Natural killer cell treated with Interleukin-12 subunit alpha and Interleukin-12 subunit beta and Interleukin-15 and Interleukin-18, amount 100 ng/mL, for 72 hours (primary cell): ENCODE measurements at regions not wholly inside any gene's neighbourhood (a gene's known extent, or its start where the extent isn't known, plus 50 kb on each side); places are given as distances from the start of the nearest gene placed in this dataset.
"Not testable (repeated sequence)": the region's sequence is repeated elsewhere in the genome, so short reads cannot be mapped to it uniquely, and the experiment has no call there.

ENCODE experiments used
- ATAC-seq, 2 donors: fragments of 150-1000 bp; cut with Tn5 transposase in 1 of 2; sonication (Bioruptor Pico), chemical (Tn5 transposase) in 1 of 2; 2 replicates each; pipeline ENCODE4 v1.10.0; 2021
- DNase-seq: peaks from one replicate; pipeline ENCODE4 v3.0.0; 2022; ENCODE audit warnings: low spot score
- H3K27ac Mint-ChIP-seq, 2 donors: 1 replicate in 1 of 2; 2 replicates in 1 of 2; pipeline ENCODE4 v1.8.0; 2022; ENCODE audit warnings: mixed read lengths in 2 of 2, mild to moderate bottlenecking in 1 of 2, moderate library complexity in 1 of 2
- H3K27me3 Mint-ChIP-seq, 2 donors: 1 replicate in 1 of 2; 2 replicates in 1 of 2; pipeline ENCODE4 v1.8.0; 2022; ENCODE audit warnings: mixed read lengths in 2 of 2
- H3K36me3 Mint-ChIP-seq: one replicate; pipeline ENCODE4 v1.8.0; 2022; ENCODE audit warnings: mixed read lengths
- H3K4me1 Mint-ChIP-seq, 2 donors: 1 replicate in 1 of 2; 2 replicates in 1 of 2; pipeline ENCODE4 v1.8.0; 2022; ENCODE audit warnings: low read depth in 2 of 2, mixed read lengths in 2 of 2, mild to moderate bottlenecking in 1 of 2
- H3K4me3 Mint-ChIP-seq: one replicate; pipeline ENCODE4 v1.8.0; 2022; ENCODE audit warnings: mixed read lengths
- H3K9me3 Mint-ChIP-seq: 2 replicates; pipeline ENCODE4 v1.8.0; 2022; ENCODE audit warnings: mixed read lengths

GRCh38 chr6:57708061-57708460, 390.6 kb downstream of the PRIM2 start:
- not testable (repeated sequence) for H3K9me3 Mint-ChIP-seq, H3K27ac Mint-ChIP-seq, ATAC-seq, H3K27me3 Mint-ChIP-seq, H3K36me3 Mint-ChIP-seq, DNase-seq, H3K4me1 Mint-ChIP-seq, H3K4me3 Mint-ChIP-seq

GRCh38 chr6:57722546-57722945, 405.1 kb downstream of the PRIM2 start:
- not testable (repeated sequence) for H3K27me3 Mint-ChIP-seq, DNase-seq, H3K4me3 Mint-ChIP-seq, H3K4me1 Mint-ChIP-seq, ATAC-seq, H3K27ac Mint-ChIP-seq, H3K36me3 Mint-ChIP-seq, H3K9me3 Mint-ChIP-seq

- not testable (repeated sequence) for H3K27ac Mint-ChIP-seq, ATAC-seq, H3K4me1 Mint-ChIP-seq
Observed at GRCh38 chr6:57723815-57724401, 406.5 kb downstream of the PRIM2 start.

GRCh38 chr6:57729407-57729806, 412.0 kb downstream of the PRIM2 start:
- not testable (repeated sequence) for H3K27ac Mint-ChIP-seq, DNase-seq, ATAC-seq, H3K4me1 Mint-ChIP-seq, H3K27me3 Mint-ChIP-seq, H3K9me3 Mint-ChIP-seq, H3K36me3 Mint-ChIP-seq, H3K4me3 Mint-ChIP-seq

More at GRCh38 chr6:57723815-57724401, 406.5 kb downstream of the PRIM2 start:
- not testable (repeated sequence) for H3K9me3 Mint-ChIP-seq, H3K4me3 Mint-ChIP-seq, H3K36me3 Mint-ChIP-seq, H3K27me3 Mint-ChIP-seq, DNase-seq

- not testable (repeated sequence) for H3K27me3 Mint-ChIP-seq, H3K27ac Mint-ChIP-seq, H3K4me3 Mint-ChIP-seq, DNase-seq, ATAC-seq, H3K4me1 Mint-ChIP-seq, H3K9me3 Mint-ChIP-seq, H3K36me3 Mint-ChIP-seq
Observed at GRCh38 chr6:57730726-57731125, 413.3 kb downstream of the PRIM2 start.

- H3K36me3 Mint-ChIP-seq, H3K27me3 Mint-ChIP-seq, H3K9me3 Mint-ChIP-seq, H3K4me3 Mint-ChIP-seq, DNase-seq, H3K4me1 Mint-ChIP-seq, ATAC-seq, H3K27ac Mint-ChIP-seq: not testable (repeated sequence)
Observed at GRCh38 chr6:57747716-57748115, 430.3 kb downstream of the PRIM2 start.

GRCh38 chr6:57759850-57760249, 442.4 kb downstream of the PRIM2 start:
- not testable (repeated sequence) for H3K4me1 Mint-ChIP-seq, H3K9me3 Mint-ChIP-seq, ATAC-seq, H3K36me3 Mint-ChIP-seq, H3K4me3 Mint-ChIP-seq, H3K27ac Mint-ChIP-seq, DNase-seq, H3K27me3 Mint-ChIP-seq

- not testable (repeated sequence) for H3K4me3 Mint-ChIP-seq, DNase-seq, H3K36me3 Mint-ChIP-seq, H3K9me3 Mint-ChIP-seq, H3K4me1 Mint-ChIP-seq, ATAC-seq, H3K27ac Mint-ChIP-seq
- H3K27me3 Mint-ChIP-seq = peaks cover 19 to 32% of the 10 kb centered on the region in 2 donors
Observed at GRCh38 chr6:57792720-57793397, 475.4 kb downstream of the PRIM2 start.

GRCh38 chr6:57793398-57793762, 475.9 kb downstream of the PRIM2 start:
- not testable (repeated sequence) for H3K4me1 Mint-ChIP-seq, H3K36me3 Mint-ChIP-seq, H3K9me3 Mint-ChIP-seq, H3K4me3 Mint-ChIP-seq, H3K27ac Mint-ChIP-seq, ATAC-seq, DNase-seq
- H3K27me3 Mint-ChIP-seq = peaks cover 19 to 32% of the 10 kb centered on the region in 2 donors

- H3K9me3 Mint-ChIP-seq, ATAC-seq, DNase-seq, H3K4me1 Mint-ChIP-seq, H3K4me3 Mint-ChIP-seq, H3K27ac Mint-ChIP-seq: not testable (repeated sequence)
- H3K36me3 Mint-ChIP-seq = peaks cover 12% of the 10 kb centered on the region
- H3K27me3 Mint-ChIP-seq = peaks cover 13 to 17% of the 10 kb centered on the region in 2 donors
Observed at GRCh38 chr6:57799703-57800479, 482.5 kb downstream of the PRIM2 start.

GRCh38 chr6:57808581-57808980, 491.2 kb downstream of the PRIM2 start:
- Mint-ChIP-seq H3K27me3 (peaks cover 26 to 57% of the 10 kb centered on the region in 2 donors), H3K36me3 (peaks cover 24% of the 10 kb centered on the region)
- not testable (repeated sequence) for DNase-seq, H3K27ac Mint-ChIP-seq, ATAC-seq, H3K9me3 Mint-ChIP-seq, H3K4me1 Mint-ChIP-seq, H3K4me3 Mint-ChIP-seq

GRCh38 chr6:57809454-57809853, 492.0 kb downstream of the PRIM2 start:
- H3K9me3 Mint-ChIP-seq, ATAC-seq, H3K27ac Mint-ChIP-seq, H3K4me3 Mint-ChIP-seq, H3K4me1 Mint-ChIP-seq, DNase-seq: not testable (repeated sequence)
- Mint-ChIP-seq H3K27me3 (peaks cover 26 to 59% of the 10 kb centered on the region in 2 donors), H3K36me3 (peaks cover 24% of the 10 kb centered on the region)

- H3K27ac Mint-ChIP-seq = not testable (repeated sequence)
- peaks cover 14 to 34% of the 10 kb centered on the region in 2 donors for H3K27me3 Mint-ChIP-seq
Observed at GRCh38 chr6:57813271-57814075, 496.0 kb downstream of the PRIM2 start.

More at GRCh38 chr6:57813271-57814075, 496.0 kb downstream of the PRIM2 start:
- H3K4me1 Mint-ChIP-seq, H3K4me3 Mint-ChIP-seq, H3K9me3 Mint-ChIP-seq, ATAC-seq, DNase-seq: not testable (repeated sequence)
- H3K36me3 Mint-ChIP-seq = peaks cover 12% of the 10 kb centered on the region
